Loucy (cell line): ENCODE measurements at regions not wholly inside any gene's neighbourhood (a gene's known extent, or its start where the extent isn't known, plus 50 kb on each side); places are given as distances from the start of the nearest gene placed in this dataset.
"Not testable (repeated sequence)": the region's sequence is repeated elsewhere in the genome, so short reads cannot be mapped to it uniquely, and the experiment has no call there.

ENCODE experiments used
- H2AFZ ChIP-seq: fragments of 200-600 bp; sonication (generic); 2 replicates; pipeline ENCODE4 v1.6.0; 2016; ENCODE audit warnings: antibody characterized with exemption, mild to moderate bottlenecking, low read length, moderate library complexity
- H3F3A ChIP-seq: fragments of 200-600 bp; 2 replicates; pipeline ENCODE4 v1.6.0; 2016; ENCODE audit warnings: antibody characterized with exemption, low read depth, mild to moderate bottlenecking
- H3K27me3 ChIP-seq: fragments of 200-600 bp; sonication (generic); 2 replicates; pipeline ENCODE4 v1.6.1; 2014; ENCODE audit warnings: low read length, mild to moderate bottlenecking; ENCODE audit not compliant: insufficient read depth, poor library complexity, severe bottlenecking
- H3K36me3 ChIP-seq: fragments of 200-600 bp; sonication (generic); 2 replicates; pipeline ENCODE4 v1.6.1; 2016; ENCODE audit warnings: low read length; ENCODE audit not compliant: insufficient read depth
- H3K4me1 ChIP-seq: fragments of 200-600 bp; sonication (generic); 2 replicates; pipeline ENCODE4 v1.5.1; 2014; ENCODE audit warnings: low read length, mild to moderate bottlenecking; ENCODE audit not compliant: insufficient read depth, poor library complexity, severe bottlenecking
- H3K4me2 ChIP-seq: fragments of 200-600 bp; sonication (generic); 2 replicates; pipeline ENCODE4 v1.6.0; 2014; ENCODE audit warnings: antibody characterized with exemption, low read length, low read depth, mild to moderate bottlenecking; ENCODE audit not compliant: poor library complexity, severe bottlenecking
- H3K4me3 ChIP-seq: fragments of 200-600 bp; sonication (generic); 2 replicates; pipeline ENCODE4 v1.5.1; 2014; ENCODE audit warnings: low read length, mild to moderate bottlenecking, mixed read lengths; ENCODE audit not compliant: poor library complexity, severe bottlenecking
- H3K79me2 ChIP-seq: fragments of 200-600 bp; sonication (generic); 2 replicates; pipeline ENCODE4 v1.6.1; 2014; ENCODE audit warnings: low read length; ENCODE audit not compliant: insufficient read depth
- H3K9ac ChIP-seq: fragments of 200-600 bp; sonication (generic); 2 replicates; pipeline ENCODE4 v1.6.0; 2014; ENCODE audit warnings: mild to moderate bottlenecking, low read depth, low read length, moderate library complexity; ENCODE audit not compliant: poor library complexity, severe bottlenecking
- H3K9me2 ChIP-seq: fragments of 200-600 bp; sonication (generic); replicated peaks from 2 replicates; pipeline ENCODE4 v1.6.1; 2016; ENCODE audit warnings: low read depth, low read length, mixed read lengths
- H3K9me3 ChIP-seq: fragments of 200-600 bp; sonication (generic); 2 replicates; pipeline ENCODE4 v1.6.1; 2014; ENCODE audit warnings: mild to moderate bottlenecking, antibody characterized with exemption, low read length, low read depth; ENCODE audit not compliant: insufficient read depth
- H4K20me1 ChIP-seq: fragments of 200-600 bp; sonication (generic); 2 replicates; pipeline ENCODE4 v1.6.0; 2014; ENCODE audit warnings: antibody characterized with exemption, low read length, mild to moderate bottlenecking; ENCODE audit not compliant: insufficient read depth, poor library complexity, severe bottlenecking
- EZH2phosphoT487 ChIP-seq: fragments of 200-600 bp; IDR thresholded peaks from 2 replicates; pipeline ENCODE4 v1.6.1; 2018; ENCODE audit warnings: antibody characterized with exemption, mild to moderate bottlenecking, moderate library complexity, borderline replicate concordance
- TF ChIP-seq, protein P1 (sequence below): fragments of 200-600 bp; sonication (generic); conservative IDR thresholded peaks from 2 replicates; pipeline ENCODE4 v1.5.1; 2014; ENCODE audit warnings: mild to moderate bottlenecking, antibody characterized with exemption, low read length

DNA sequence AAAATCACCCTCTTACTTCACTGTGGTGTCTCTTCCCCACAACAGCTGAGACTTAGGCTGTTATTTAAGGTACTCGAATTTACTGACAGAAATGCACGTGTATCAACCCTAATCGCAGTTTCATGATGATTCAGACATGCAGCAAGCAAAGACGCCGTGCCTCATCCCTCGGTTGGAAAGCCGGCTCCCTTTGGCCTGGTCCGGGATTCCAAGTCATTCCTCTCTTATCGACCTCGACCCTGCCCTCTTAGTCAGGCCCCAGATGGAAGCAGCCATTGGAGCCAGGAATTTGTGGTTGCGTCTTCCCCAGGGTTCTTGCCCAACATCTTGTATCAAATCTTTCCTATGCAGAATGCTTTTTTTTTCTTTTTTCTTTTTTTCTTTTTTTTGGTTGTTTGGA, 229.5 kb downstream of the GATA3 start:
- Histone ChIP-seq H3K9me3 (no peaks in the 10 kb centered on the region), H3K4me3 (no peak overlapping the region), H3K79me2 (no peaks in the 10 kb centered on the region), H3F3A (no peaks in the 10 kb centered on the region), H3K9me2 (no peaks in the 10 kb centered on the region), H2AFZ (no peak overlapping the region), H3K4me1 (peaks cover 27% of the 10 kb centered on the region), H3K27me3 (no peaks in the 10 kb centered on the region), H3K9ac (no peak overlapping the region), H3K36me3 (no peaks in the 10 kb centered on the region), H3K4me2 (no peak overlapping the region), H4K20me1 (no peaks in the 10 kb centered on the region)
- TF ChIP-seq, protein P1, sequence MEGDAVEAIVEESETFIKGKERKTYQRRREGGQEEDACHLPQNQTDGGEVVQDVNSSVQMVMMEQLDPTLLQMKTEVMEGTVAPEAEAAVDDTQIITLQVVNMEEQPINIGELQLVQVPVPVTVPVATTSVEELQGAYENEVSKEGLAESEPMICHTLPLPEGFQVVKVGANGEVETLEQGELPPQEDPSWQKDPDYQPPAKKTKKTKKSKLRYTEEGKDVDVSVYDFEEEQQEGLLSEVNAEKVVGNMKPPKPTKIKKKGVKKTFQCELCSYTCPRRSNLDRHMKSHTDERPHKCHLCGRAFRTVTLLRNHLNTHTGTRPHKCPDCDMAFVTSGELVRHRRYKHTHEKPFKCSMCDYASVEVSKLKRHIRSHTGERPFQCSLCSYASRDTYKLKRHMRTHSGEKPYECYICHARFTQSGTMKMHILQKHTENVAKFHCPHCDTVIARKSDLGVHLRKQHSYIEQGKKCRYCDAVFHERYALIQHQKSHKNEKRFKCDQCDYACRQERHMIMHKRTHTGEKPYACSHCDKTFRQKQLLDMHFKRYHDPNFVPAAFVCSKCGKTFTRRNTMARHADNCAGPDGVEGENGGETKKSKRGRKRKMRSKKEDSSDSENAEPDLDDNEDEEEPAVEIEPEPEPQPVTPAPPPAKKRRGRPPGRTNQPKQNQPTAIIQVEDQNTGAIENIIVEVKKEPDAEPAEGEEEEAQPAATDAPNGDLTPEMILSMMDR, result no peak
- no peak for TF ChIP-seq EZH2phosphoT487

DNA sequence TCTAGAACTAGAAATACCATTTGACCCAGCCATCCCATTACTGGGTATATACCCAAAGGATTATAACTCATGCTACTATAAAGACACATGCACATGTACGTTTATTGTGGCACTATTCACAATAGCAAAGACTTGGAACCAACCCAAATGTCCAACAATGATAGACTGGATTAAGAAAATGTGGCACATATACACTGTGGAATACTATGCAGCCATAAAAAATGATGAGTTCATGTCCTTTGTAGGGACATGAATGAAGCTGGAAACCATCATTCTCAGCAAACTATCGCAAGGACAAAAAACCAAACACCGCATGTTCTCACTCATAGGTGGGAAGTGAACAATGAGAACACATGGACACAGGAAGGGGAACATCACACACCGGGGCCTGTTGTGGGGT, 231.5 kb downstream of the GATA3 start:
- not testable (repeated sequence) for H2AFZ ChIP-seq, H3K27me3 ChIP-seq, H3K36me3 ChIP-seq, H3K9me2 ChIP-seq, H3K9me3 ChIP-seq, H3K9ac ChIP-seq, H4K20me1 ChIP-seq, H3F3A ChIP-seq, H3K4me2 ChIP-seq, H3K4me3 ChIP-seq, H3K79me2 ChIP-seq
- H3K4me1 ChIP-seq, result peaks cover 24% of the 10 kb centered on the region

DNA sequence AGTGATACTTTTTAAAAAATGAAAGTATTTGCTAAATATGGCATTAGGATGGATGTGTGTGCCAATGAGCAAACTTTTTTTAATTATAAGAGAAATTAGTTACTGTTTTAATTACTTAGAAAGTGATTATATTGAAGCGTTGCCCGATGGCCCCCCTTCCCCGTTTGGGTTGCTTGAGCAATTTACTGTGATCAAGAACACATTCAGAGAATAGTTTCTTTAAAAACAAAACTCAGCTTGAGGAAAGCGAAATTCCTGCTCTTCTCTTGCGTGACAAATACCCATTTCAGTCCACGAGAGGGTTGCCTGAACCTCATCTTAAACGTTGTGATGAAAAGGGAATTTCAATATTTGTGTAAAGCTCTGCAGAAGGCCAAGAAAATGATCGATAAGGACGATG, 234.1 kb downstream of the GATA3 start:
- Histone ChIP-seq H3K4me1 (no peaks in the 10 kb centered on the region), H3K27me3 (no peaks in the 10 kb centered on the region), H2AFZ (no peak overlapping the region), H3K36me3 (no peaks in the 10 kb centered on the region), H3K9ac (no peak overlapping the region), H3K9me2 (no peaks in the 10 kb centered on the region), H4K20me1 (no peaks in the 10 kb centered on the region), H3F3A (no peaks in the 10 kb centered on the region), H3K79me2 (no peaks in the 10 kb centered on the region), H3K4me3 (no peak overlapping the region), H3K9me3 (no peaks in the 10 kb centered on the region), H3K4me2 (no peak overlapping the region)
- TF ChIP-seq, protein P1, result no peak
- TF ChIP-seq EZH2phosphoT487, result no peak

DNA sequence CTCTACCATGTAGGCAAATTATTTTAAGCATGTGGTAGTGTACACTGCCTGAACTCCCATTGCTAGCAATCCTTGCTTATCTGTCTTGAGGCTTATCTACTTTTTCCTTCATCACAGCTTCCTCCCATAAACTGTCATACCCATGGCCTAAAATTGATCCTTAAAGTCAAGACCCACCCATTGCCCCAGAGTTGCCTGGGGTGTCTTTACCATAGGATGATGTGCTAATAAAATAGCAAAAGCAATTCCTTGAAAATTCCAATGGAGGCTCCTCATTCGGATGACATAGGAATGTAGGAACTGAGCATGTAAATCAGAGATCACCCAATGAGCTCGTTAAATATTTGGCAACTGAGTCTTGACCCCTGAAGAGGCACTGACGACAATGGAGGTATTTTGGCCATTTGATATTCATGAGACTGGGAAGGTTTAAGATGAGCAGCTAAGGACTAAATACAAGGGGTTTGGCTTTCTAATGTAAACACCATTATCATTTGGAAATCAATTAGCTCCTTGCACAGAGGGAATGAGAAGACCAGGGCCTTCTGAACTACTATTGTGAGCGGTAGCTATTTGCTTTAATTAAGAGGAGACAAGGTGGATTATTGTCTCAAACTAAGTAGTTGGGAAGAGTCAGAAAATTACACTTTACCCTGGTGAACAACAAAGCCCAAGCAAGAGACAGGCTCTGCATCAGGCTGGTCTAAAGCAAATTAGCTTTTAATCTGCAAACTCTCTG, 234.9 kb downstream of the GATA3 start:
- Histone ChIP-seq H3K79me2 (no peaks in the 10 kb centered on the region), H3K9me3 (no peaks in the 10 kb centered on the region), H4K20me1 (no peaks in the 10 kb centered on the region), H2AFZ (no peak overlapping the region), H3K4me2 (no peak overlapping the region), H3K9me2 (no peaks in the 10 kb centered on the region), H3K27me3 (no peaks in the 10 kb centered on the region), H3K4me3 (no peak overlapping the region), H3K4me1 (no peaks in the 10 kb centered on the region), H3F3A (no peaks in the 10 kb centered on the region), H3K36me3 (no peaks in the 10 kb centered on the region), H3K9ac (no peak overlapping the region)
- TF ChIP-seq, protein P1, result no peak
- no peak for TF ChIP-seq EZH2phosphoT487
